AG09319 (cell line): ENCODE measurements at regions not wholly inside any gene's neighbourhood (a gene's known extent, or its start where the extent isn't known, plus 50 kb on each side); places are given as distances from the start of the nearest gene placed in this dataset.
"Not testable (repeated sequence)": the region's sequence is repeated elsewhere in the genome, so short reads cannot be mapped to it uniquely, and the experiment has no call there.

ENCODE experiments used
- DNase-seq: peaks from one replicate; pipeline ENCODE4 v3.0.0-alpha.2; 2010; ENCODE audit warnings: low read depth; ENCODE audit errors: extremely low read depth
- TF ChIP-seq, protein P1 (sequence below): IDR thresholded peaks from 2 replicates; pipeline ENCODE4 v1.5.1; 2011; ENCODE audit warnings: low read depth, mild to moderate bottlenecking, inconsistent platforms, low read length, moderate library complexity

DNA sequence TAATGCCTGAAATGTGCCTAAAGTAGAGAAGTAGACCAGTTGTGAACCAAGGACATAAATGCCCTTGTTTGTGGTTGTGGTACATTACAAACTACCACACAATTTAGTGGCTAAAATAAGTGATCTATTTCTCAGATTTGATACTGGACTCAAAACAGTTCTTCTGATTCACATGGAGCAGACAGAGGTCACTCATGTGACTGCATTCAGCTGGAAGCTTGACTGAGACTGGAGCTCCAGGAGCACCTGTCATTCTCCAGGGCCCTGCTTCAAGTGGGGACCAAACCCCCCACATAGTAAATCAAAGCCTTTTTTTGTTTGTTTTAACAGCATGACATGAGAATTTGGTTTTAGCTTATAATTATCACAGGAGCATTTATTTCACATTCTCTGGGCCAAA, 301.2 kb downstream of the OXSM start:
- no peak for DNase-seq
- TF ChIP-seq, protein P1, sequence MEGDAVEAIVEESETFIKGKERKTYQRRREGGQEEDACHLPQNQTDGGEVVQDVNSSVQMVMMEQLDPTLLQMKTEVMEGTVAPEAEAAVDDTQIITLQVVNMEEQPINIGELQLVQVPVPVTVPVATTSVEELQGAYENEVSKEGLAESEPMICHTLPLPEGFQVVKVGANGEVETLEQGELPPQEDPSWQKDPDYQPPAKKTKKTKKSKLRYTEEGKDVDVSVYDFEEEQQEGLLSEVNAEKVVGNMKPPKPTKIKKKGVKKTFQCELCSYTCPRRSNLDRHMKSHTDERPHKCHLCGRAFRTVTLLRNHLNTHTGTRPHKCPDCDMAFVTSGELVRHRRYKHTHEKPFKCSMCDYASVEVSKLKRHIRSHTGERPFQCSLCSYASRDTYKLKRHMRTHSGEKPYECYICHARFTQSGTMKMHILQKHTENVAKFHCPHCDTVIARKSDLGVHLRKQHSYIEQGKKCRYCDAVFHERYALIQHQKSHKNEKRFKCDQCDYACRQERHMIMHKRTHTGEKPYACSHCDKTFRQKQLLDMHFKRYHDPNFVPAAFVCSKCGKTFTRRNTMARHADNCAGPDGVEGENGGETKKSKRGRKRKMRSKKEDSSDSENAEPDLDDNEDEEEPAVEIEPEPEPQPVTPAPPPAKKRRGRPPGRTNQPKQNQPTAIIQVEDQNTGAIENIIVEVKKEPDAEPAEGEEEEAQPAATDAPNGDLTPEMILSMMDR = no peak

DNA sequence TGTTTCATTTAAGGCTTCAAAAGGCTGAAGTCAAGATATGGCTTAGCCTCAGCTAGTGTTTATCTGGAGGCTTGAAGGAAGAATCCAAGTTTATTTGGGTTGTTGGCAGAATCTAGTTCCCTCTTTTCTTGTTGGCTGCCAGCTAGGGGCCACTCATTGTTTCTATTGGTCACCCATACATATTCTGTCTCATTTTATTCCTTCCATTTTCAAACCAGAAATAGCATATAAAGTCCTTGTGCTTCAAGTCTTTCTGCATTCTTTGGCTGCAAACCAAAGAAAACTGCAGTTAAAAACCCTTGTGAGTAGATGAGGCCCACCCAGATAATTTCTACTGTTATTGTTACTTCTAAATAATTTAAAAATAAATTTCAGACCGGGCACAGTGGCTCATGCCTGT, 301.7 kb downstream of the OXSM start:
- DNase-seq = no peak
- TF ChIP-seq, protein P1 = no peak

DNA sequence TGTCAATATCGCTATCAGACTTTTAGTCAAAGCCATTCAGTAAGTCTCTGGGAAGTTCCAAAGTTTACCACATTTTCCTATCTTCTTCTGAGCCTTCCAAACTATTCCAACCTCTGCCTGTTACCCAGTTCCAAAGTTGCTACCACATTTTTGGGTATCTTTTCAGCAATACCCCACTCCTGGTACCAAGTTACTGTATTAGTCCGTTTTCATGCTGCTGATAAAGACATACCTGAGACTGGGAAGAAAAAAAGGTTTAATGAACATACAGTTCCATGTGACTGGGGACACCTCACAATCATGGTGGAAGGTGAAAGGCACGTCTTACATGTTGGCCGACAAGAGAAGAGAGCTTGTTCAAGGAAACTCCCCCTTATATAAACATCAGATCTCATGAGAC, 307.2 kb downstream of the OXSM start:
- not testable (repeated sequence) for DNase-seq

DNA sequence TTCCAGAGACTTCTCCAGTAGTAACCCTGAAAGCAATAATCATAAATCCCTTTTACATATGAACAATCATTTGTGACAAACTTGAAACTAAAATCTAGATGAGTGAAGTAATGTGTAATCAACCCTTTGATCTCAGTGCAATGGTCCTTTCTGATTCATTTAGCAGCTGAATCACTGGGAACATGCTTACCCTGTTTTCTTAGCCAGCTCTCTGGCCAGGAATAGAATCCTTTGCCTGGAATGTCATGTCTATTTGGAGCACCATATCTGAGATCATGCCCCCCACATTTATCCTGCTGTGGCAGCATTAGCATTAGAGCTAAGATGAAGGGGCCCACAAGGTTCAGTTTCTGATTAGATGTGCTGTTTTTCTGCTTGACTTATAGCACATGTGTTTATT, 309.8 kb downstream of the OXSM start:
- no peak for DNase-seq
- TF ChIP-seq, protein P1 = no peak

DNA sequence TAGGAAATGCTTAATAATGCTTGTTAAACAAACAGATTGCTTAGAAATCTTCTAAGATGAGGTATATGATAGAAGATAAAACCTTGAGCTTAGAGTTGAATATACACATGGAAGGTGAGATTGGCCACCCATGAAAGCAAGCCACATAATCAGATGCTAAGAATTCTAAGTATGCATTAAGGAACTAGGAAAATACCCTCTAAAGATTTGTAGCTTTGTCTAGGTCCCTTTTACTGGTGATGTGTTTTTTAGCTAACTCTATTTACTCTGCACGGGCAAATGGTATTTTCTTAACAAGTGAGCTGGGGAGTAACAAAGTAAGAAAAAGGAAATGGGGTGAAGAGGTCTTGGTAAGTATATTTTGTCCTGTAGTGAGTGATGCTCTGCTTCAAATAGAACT, 310.3 kb downstream of the OXSM start:
- TF ChIP-seq, protein P1 = no peak
- DNase-seq = no peak

DNA sequence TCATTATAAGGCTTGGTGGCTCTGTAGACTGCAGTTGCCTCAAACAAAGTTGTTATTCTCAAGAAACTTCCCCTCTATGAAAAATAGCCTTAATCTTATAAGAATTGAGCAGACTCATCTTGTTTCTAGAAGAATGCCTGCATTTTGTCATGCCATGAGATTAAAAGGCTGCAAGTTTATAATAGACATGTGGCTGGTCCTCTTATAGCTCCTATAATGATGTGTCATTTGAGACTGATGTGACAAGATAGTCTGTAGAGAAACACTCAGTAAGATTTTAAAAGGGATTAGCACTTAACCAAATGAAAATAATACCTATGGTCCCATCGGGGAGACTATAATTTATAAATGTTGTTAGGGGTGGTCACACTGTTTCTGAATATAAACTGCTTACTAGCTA, 312.5 kb downstream of the OXSM start:
- no peak for DNase-seq
- TF ChIP-seq, protein P1 = no peak

DNA sequence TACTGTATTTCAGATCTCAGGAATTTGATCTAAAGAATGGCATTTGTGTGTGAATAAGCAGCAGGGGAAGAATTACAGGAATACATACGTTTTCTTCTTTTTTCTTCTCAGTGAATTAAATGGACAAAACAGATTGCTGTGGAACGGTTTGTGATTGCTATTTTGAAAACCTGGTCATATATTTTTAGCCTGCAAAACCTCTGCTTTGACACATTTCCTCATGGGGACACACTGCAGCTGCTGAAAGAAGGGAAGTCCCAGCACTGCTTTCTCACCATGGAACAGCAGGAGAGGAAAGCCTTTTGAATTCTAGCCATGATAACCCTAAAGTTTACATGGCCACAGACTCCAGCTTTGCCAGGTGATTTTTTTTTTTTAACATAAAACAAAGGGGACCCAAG, 315.0 kb downstream of the OXSM start:
- TF ChIP-seq, protein P1 = no peak
- DNase-seq = no peak

DNA sequence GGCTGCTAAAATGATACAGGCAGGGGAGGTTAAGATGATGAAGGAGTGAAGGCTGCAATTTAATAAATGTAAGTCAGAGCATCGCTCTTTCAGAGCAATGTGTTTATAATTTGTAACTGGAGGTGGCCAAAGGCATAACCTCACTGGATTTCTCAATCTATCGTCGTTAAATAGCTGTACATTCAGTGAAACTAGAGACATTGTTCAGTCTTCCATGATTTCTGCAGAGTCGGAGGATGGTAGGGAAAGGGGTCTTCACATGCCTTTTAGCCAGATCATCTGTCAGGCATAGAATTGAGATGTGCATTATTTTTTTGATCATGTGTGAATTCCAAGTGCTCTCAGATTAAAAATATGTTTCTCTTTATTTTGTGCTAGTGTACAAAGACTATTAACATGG, 315.4 kb downstream of the OXSM start:
- TF ChIP-seq, protein P1 = no peak
- DNase-seq = no peak
